ENCODE measurements at regions not wholly inside any gene's neighbourhood (a gene's known extent, or its start where the extent isn't known, plus 50 kb on each side); places are given as distances from the start of the nearest gene placed in this dataset.
"Not testable (repeated sequence)": the region's sequence is repeated elsewhere in the genome, so short reads cannot be mapped to it uniquely, and the experiment has no call there.

DNA sequence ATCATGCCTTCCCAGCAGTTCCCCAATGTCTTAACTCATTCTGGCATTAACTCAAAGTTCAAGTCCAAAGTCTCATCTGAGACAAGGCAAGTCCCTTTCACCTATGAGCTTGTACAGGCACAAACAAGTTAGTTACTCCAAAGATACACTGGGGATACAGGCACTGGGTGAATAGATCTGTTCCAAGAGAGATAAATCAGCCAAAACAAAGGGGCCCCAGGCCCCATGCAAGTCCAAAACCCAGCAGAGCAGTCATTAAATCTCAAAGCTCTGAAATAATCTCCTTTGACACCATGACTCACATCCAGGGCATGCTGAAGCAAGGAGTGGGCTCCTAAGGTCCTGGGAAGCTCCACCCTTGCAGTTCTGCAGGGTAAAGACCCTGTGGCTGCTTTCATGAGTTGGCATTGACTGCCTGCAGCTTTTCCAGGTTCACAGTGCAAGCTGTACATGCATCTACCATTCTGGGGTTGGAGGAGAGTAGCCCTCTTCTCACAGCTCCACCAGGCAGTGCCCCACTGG is 332.2 kb upstream of the KIF2B start:
- DNase-seq (ENCODE audit: low read depth) = no peak

GRCh38 chr17:53483704-53484103 is 339.0 kb upstream of the KIF2B start:
- no peak for DNase-seq (ENCODE audit: low read depth)

- DNase-seq (ENCODE audit: low read depth) = no peak
Measured at GRCh38 chr17:53475002-53475401, 347.7 kb upstream of the KIF2B start.

GRCh38 chr17:53472586-53472985 is 350.1 kb upstream of the KIF2B start:
- DNase-seq (ENCODE audit: low read depth) = no peak

- DNase-seq (ENCODE audit: low read depth) = no peak
Measured at GRCh38 chr17:53471514-53471913, 351.2 kb upstream of the KIF2B start.

GRCh38 chr17:53470626-53471025 is 352.1 kb upstream of the KIF2B start:
- DNase-seq (ENCODE audit: low read depth) = no peak

DNA sequence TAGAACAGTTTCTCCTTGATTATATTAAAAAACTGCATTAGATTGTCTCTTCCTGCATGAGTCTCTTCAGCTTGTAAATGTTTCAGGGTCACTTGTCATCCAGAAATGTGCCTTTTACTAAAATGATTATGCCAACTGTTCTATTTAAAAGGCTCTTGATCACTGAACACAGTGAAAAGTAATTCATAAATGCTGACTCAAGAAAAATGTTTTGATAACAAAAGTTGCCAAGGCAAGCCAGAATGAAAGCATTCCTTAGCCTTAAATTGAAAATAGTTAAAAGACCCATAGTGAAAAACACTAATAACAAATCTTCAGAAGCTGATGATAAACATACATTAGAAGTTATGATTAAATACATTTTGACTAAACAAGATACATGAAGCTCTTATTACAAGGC is 356.0 kb upstream of the KIF2B start:
- DNase-seq (ENCODE audit: low read depth) = no peak

DNA sequence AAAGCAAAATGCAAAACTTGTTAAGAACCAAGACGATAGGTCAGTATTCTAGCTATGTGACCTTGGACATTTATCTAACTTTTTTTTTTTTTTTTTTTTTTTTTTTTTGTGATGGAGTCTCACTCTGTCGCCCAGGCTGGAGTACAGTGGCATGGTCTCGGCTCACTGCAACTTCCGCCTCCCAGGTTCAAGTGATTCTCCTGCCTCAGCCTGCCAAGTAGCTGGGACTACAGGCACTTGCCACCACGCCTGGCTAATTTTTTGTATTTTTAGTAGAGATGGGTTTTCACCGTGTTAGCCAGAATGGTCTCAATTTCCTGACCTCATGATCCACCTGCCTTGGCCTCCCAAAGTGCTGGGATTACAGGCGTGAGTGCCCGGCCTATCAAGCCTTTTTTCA is 358.3 kb upstream of the KIF2B start:
- not testable (repeated sequence) for DNase-seq (ENCODE audit: low read depth)

DNA sequence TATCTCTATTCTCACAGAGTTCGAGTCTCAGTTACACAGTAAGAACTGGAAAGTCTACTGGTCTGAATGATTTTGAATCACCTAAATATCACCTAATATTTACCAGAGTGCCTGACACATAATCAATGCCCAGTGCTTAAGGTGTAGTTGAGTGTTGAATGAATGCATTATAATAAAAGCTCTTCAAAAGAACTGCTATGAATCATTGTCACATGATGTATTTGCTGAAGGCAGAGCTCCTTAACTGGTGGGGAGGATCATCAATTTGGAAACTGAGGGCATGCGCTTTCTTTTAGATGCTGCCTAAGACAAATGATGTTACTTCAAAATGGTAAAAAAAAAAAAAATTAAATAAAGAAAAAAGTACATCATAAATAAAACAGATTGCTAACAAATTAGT is 359.4 kb upstream of the KIF2B start:
- DNase-seq (ENCODE audit: low read depth) = no peak

DNA sequence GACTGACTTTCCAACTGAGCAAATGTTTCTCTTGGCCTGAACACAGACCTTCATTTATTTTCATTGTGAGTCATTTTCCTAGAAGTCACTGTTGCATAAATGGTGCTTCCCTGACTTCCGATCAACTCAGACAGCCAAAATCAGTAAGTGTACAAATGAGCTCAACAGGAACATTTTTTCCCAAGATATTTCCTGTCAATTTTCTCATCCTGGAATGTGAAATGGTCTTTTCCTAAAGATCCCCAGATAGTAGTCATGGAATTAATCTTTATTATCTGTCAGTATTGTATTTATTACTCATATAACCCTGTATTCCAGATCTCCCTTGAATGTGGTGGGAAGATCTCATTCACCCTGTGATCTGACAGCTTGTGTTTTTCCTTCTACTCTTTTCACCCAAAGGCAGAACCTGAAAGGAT is 360.3 kb upstream of the KIF2B start:
- DNase-seq (ENCODE audit: low read depth) = no peak

GRCh38 chr17:53455943-53456342 is 366.8 kb upstream of the KIF2B start:
- DNase-seq (ENCODE audit: low read depth) = not testable (repeated sequence)

DNA sequence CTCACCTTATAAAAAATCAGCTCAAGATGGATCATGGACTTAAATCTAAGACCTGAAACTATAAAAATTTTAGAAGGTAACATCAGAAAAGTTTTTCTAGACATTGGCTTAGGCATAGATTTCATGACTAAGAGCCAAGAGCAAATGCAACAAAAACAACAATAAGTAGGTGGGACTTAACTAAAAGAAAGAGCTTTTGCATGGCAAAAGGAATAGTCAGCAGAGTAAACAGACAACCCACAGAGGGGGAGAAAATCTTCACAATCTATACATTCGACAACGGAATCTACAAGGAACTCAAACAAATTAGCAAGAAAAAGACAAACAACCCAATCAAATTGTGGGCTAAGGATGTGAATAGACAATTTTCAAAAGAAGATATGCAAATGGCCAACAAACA is 368.4 kb upstream of the KIF2B start:
- DNase-seq (ENCODE audit: low read depth) = no peak

- no peak for DNase-seq (ENCODE audit: low read depth)
Measured at GRCh38 chr17:53449324-53449723, 373.4 kb upstream of the KIF2B start.

DNA sequence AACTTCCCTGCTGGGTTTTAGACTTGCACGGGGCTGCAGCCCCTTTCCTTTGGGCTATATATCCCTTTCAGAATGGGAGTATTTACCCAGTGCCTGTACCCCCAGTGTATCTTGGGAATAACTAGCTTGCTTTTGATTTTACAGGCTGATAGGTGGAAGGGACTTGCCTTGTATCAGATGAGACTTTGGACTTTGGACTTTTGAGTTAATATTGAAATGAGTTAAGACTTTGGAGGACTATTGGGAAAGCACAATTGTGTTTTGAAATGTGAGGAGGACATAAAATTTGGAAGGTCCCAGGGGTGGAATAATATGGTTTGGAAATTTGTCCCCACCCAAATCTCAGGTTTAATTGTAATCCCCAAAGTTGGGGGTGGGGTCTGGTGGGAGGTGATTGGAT is 393.8 kb upstream of the KIF2B start:
- no peak for DNase-seq (ENCODE audit: low read depth)

DNA sequence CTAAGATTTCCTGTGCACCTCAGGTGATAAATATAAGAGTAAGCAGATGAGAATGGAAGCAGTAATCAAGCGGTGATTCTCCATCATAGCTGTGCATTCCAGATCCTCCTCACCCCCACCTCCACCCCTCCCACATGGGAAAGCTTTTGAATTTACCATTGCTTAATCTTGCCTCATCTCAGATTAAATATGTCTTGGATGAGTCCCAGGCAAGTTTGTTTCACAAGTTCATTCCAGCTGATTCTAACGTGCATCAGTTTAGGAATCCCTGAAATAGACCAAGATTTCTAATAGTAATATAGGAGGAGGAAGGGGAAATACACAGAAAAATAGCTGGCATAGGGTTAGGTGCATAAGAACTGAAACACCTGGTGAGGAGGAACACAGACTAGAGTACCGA is 396.2 kb upstream of the KIF2B start:
- DNase-seq (ENCODE audit: low read depth) = no peak

- DNase-seq (ENCODE audit: low read depth) = no peak
Measured at GRCh38 chr17:53420035-53420641, 402.6 kb upstream of the KIF2B start.

DNA sequence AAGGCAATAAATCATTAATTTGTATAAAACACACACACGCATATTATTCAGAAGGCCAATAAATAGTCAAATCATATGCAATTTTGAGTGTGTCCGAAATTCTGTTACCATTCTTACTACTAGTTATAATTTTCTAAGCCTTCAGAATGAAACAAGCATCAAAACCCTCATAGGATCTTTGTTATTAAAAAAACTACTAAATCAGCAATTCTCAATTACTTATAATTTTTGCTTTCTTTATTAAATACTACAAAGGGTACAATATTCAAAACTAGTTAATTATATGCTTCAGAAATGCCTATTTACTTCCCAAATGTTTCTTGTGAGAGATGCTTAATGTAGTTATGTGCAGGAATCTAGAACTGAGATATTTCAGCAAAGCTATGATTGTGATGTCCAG is 413.1 kb upstream of the KIF2B start:
- no peak for DNase-seq (ENCODE audit: low read depth)

DNA sequence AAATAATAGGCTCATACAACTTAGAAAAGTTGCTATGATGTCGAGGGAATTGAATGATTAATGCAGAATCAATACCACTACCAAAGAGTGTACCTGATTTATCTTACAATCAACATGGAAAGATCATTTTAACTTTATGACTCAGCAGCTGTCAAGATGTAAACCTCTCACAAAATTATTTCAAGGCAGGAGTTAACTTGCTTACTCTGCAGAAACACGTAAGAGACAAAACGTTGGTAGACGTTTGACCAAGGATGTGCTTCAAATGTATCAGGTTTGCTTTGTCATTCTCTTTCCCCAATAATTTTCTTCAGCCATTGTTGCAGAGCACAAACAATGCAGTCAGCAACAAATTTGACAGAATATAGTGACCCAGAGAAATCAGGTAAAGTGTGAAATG is 415.8 kb upstream of the KIF2B start:
- no peak for DNase-seq (ENCODE audit: low read depth)

- no peak for DNase-seq (ENCODE audit: low read depth)
Measured at GRCh38 chr17:53391197-53391596, 431.5 kb upstream of the KIF2B start.

DNA sequence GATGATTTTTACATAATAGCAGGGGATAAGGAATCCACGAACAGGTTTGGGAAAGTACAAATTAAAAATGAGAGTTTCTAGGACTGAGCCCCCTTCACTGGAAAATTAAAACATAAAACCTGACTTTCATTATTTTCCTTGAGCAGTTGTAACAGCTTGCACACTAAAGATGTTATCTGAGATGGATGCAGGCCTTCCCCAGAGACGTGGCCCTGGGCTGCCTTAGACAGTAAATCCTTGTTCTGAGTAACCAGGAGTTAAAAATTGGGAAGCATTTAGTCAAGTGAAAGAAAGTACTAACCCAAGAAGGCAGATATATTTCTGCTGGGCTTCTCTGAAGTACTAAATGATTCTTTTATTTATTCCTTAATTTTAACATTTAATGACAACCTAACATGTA is 432.2 kb upstream of the KIF2B start:
- DNase-seq (ENCODE audit: low read depth) = no peak

GRCh38 chr17:53387745-53388144 is 435.0 kb upstream of the KIF2B start:
- DNase-seq (ENCODE audit: low read depth) = no peak

DNA sequence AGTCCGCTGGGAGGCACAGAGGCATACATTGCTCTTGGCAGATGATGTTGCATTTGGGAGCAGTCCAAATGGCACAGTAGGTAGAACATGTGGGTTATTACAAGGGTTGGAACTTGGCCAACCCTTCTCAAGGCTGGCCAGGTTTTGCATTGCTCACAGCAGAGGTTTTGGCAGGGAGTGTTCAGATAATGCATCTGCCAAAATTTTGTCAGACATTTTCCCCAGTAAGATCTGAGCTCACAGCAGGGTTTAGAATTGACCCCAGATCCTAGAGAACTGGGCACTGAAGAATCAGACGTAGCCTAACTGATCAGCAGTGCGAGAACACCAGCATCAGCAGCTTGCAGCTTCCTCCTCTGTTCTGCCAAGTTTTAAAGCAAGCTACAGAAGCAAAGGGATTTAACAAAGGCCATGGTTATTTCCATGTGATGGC is 468.8 kb upstream of the KIF2B start:
- DNase-seq (ENCODE audit: low read depth) = no peak

DNA sequence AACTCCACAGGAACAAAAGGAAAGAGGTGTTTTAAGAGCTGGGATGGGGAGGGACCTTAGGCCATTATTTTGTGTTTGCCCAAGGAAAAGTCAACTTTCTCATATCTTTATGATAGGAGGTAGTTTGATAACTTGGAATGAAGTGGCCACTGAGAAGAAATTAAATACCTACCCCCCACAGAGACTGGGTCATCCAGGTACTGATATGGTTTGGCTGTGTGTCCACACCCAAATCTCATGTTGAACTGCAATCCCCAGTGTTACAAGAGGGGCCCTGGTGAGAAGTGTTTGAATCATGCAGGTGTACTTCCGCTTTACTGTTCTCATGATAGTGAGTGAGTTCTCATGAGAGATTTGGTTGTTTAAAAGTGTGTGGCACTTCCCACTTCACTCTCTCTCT is 477.9 kb upstream of the KIF2B start:
- no peak for DNase-seq (ENCODE audit: low read depth)

- no peak for DNase-seq (ENCODE audit: low read depth)
Measured at GRCh38 chr17:53336281-53336680, 486.4 kb upstream of the KIF2B start.

DNA sequence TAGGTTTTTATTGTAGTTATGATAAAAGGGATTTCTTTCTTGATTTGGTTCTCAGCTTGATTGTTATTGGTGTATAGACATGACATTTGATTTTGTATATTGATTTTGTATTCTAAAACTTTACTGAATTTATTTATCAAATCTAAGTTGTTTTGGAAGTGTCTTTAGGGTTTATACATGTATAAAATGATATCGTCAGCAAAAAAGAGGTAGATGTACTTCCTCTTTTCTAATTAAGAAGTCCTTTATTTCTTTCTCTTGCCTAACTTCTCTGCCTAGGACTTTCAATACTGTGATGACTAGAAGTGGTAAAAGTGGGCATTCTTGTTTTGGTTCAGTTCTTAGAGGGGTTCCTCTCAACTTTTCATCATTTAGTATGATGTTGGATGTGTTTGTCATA is 487.3 kb upstream of the KIF2B start:
- DNase-seq (ENCODE audit: low read depth) = no peak
